ENCODE measurements at regions not wholly inside any gene's neighbourhood (a gene's known extent, or its start where the extent isn't known, plus 50 kb on each side); places are given as distances from the start of the nearest gene placed in this dataset.
A peak's percentile ranks its signal among the peaks of the same experiment; 100 is the strongest.

GRCh38 chr2:203811491-203812221 lies 55.9 kb upstream of the CTLA4 start:
- intact Hi-C loops (cut with DNase I): loop anchor here (10.0 kb wide), 1 partner anchor 327 kb away; no protein-coding TSS in a partner anchor
- DNase-seq (ENCODE audit: low spot score) (peak; percentile 71), ATAC-seq (peak; percentile 83)

GRCh38 chr2:203812294-203813221 lies 55.0 kb upstream of the CTLA4 start:
- intact Hi-C loops (cut with DNase I): loop anchor here (10.0 kb wide), 1 partner anchor 328 kb away; no protein-coding TSS in a partner anchor
- ATAC-seq (no peak), DNase-seq (ENCODE audit: low spot score) (no peak)

- intact Hi-C loops (cut with DNase I): loop anchor here (10.0 kb wide), 1 partner anchor 329 kb away; no protein-coding TSS in a partner anchor
- DNase-seq (ENCODE audit: low spot score) (no peak), ATAC-seq (no peak)
These were observed 53.9 kb upstream of the CTLA4 start for GRCh38 chr2:203813684-203814083.

- no peak for DNase-seq (ENCODE audit: low spot score)
- ATAC-seq: peak; percentile 92
- intact Hi-C loops (cut with DNase I): loop anchor here (10.0 kb wide), 1 partner anchor 330 kb away; no protein-coding TSS in a partner anchor
These were observed 52.7 kb upstream of the CTLA4 start for GRCh38 chr2:203814661-203815540.

- ATAC-seq: no peak
- no peak for DNase-seq (ENCODE audit: low spot score)
- intact Hi-C loops (cut with DNase I): loop anchor here (10.0 kb wide), 1 partner anchor 331 kb away; no protein-coding TSS in a partner anchor
These were observed 52.1 kb upstream of the CTLA4 start for GRCh38 chr2:203815541-203815898.

- intact Hi-C loops (cut with DNase I): loop anchor here (10.0 kb wide), 1 partner anchor 332 kb away; no protein-coding TSS in a partner anchor
- ATAC-seq: no peak
These were observed 50.4 kb upstream of the CTLA4 start for GRCh38 chr2:203817147-203817546.

More at GRCh38 chr2:203817147-203817546, 50.4 kb upstream of the CTLA4 start:
- DNase-seq (ENCODE audit: low spot score): no peak
